GM12878 (cell line): ENCODE measurements at regions not wholly inside any gene's neighbourhood (a gene's known extent, or its start where the extent isn't known, plus 50 kb on each side); places are given as distances from the start of the nearest gene placed in this dataset.

ENCODE experiments used
- ATAC-seq: fragments of 200-7000 bp; cut with Tn5 transposase; 3 replicates; pipeline ENCODE4 v1.9.1; 2020; ENCODE audit warnings: mild to moderate bottlenecking, moderate library complexity
- BruUV-seq: library from RNA; stranded (reverse); fragments of 400-500 nt; replicated peaks from 2 replicates; lab custom pipeline; 2021; lab: Mats Ljungman, UMichigan
- CTCF ChIA-PET: fragments of 300-600 bp; sonication (Branson Sonifier 250); formaldehyde crosslinking; extraction: SDS; loops from one replicate; lab custom pipeline; 2021; ENCODE audit warnings: inconsistent platforms; lab: Yijun Ruan, JAX
- POLR2A ChIA-PET: fragments of 350-600 bp; formaldehyde crosslinking; extraction: SDS; loops from one replicate; lab custom pipeline; 2021; ENCODE audit warnings: inconsistent platforms; lab: Charles Lee
- RAD21 ChIA-PET: fragments of 300-600 bp; sonication (Branson Sonifier 250); formaldehyde crosslinking; loops from one replicate; lab custom pipeline; 2023; ENCODE audit warnings: antibody characterized with exemption; ENCODE audit not compliant: unreplicated experiment; lab: Charles Lee
- SMC1A ChIA-PET: fragments of 300-600 bp; sonication (Branson Sonifier 250); formaldehyde crosslinking; loops from one replicate; lab custom pipeline; 2023; ENCODE audit not compliant: unreplicated experiment, uncharacterized antibody; lab: Charles Lee
- DNase-seq: peaks from one replicate; pipeline ENCODE4 v3.0.0-alpha.2; 2011; ENCODE audit warnings: low read depth, low spot score
- FAIRE-seq: peaks from 3 replicates; lab custom pipeline; 2011; peaks lifted over from hg19 to GRCh38; lab: Jason Lieb, UNC
- H2AFZ ChIP-seq: 2 replicates; pipeline ENCODE4 v1.6.0; 2011; ENCODE audit warnings: low read depth, low read length, control low read depth; ENCODE audit not compliant: control insufficient read depth
- H3K27ac ChIP-seq: 2 replicates; pipeline ENCODE4 v1.5.1; 2011; ENCODE audit warnings: control low read depth; ENCODE audit not compliant: control insufficient read depth, insufficient read depth
- H3K27me3 ChIP-seq, 2 experiments: replicated peaks in 1 of 2; 2 replicates each; pipeline versions ENCODE4 v1.6.0 to v1.6.1; 2011; ENCODE audit warnings: low read length in 1 of 2; ENCODE audit not compliant: control insufficient read depth in 2 of 2, insufficient read depth in 2 of 2
- H3K36me3 ChIP-seq, 2 experiments: 2 replicates each; pipeline ENCODE4 v1.5.1; 2011; ENCODE audit warnings: low read length in 1 of 2; ENCODE audit not compliant: control insufficient read depth in 2 of 2, insufficient read depth in 2 of 2
- H3K4me1 ChIP-seq: 2 replicates; pipeline ENCODE4 v1.6.1; 2011; ENCODE audit warnings: mild to moderate bottlenecking, low read length, moderate library complexity, mixed read lengths; ENCODE audit not compliant: control insufficient read depth, insufficient read depth
- H3K4me2 ChIP-seq: 2 replicates; pipeline ENCODE4 v1.6.0; 2011; ENCODE audit warnings: control low read depth; ENCODE audit not compliant: control insufficient read depth, insufficient read depth
- H3K4me3 ChIP-seq: fragments of 200-600 bp; sonication (generic); 2 replicates; pipeline ENCODE4 v1.5.1; 2016
- H3K79me2 ChIP-seq: 2 replicates; pipeline ENCODE4 v1.6.0; 2011; ENCODE audit warnings: low read length; ENCODE audit not compliant: control insufficient read depth, insufficient read depth
- H3K9ac ChIP-seq: 2 replicates; pipeline ENCODE4 v1.8.0; 2011; ENCODE audit warnings: low read length, control low read depth, mixed read lengths; ENCODE audit not compliant: control insufficient read depth, insufficient read depth
- H3K9me3 ChIP-seq: replicated peaks from 3 replicates; pipeline ENCODE4 v1.5.1; 2011; ENCODE audit warnings: mild to moderate bottlenecking, low read length; ENCODE audit not compliant: control insufficient read depth, insufficient read depth
- H4K20me1 ChIP-seq: 2 replicates; pipeline ENCODE4 v1.6.0; 2011; ENCODE audit not compliant: control insufficient read depth, insufficient read depth
- CEBPB ChIP-seq, 2 experiments: fragments of 150-350 bp in 1 of 2; IDR thresholded peaks; 2 replicates each; pipeline ENCODE4 v1.6.1; 2012 to 2014; ENCODE audit warnings: low read depth in 2 of 2, low read length in 2 of 2, borderline replicate concordance in 1 of 2, inconsistent platforms in 1 of 2
- E4F1 ChIP-seq: fragments of 450-650 bp; IDR thresholded peaks from 2 replicates; pipeline ENCODE4 v1.6.1; 2018; ENCODE audit warnings: borderline replicate concordance, mild to moderate bottlenecking; ENCODE audit not compliant: partially characterized antibody
- FOXK2 ChIP-seq: fragments of 450-650 bp; IDR thresholded peaks from 2 replicates; pipeline ENCODE4 v1.6.1; 2017; ENCODE audit warnings: mild to moderate bottlenecking, moderate library complexity
- IRF4 ChIP-seq: IDR thresholded peaks from 2 replicates; pipeline ENCODE4 v1.6.1; 2011; ENCODE audit warnings: low read depth, low read length
- POU2F2 ChIP-seq: IDR thresholded peaks from 3 replicates; pipeline ENCODE4 v1.6.1; 2011; ENCODE audit warnings: low read depth, mild to moderate bottlenecking, low read length, borderline replicate concordance
- RB1 ChIP-seq: fragments of 450-650 bp; formaldehyde crosslinking; IDR thresholded peaks from 2 replicates; pipeline ENCODE4 v1.6.1; 2017; ENCODE audit warnings: mild to moderate bottlenecking, borderline replicate concordance
- RCOR1 ChIP-seq: conservative IDR thresholded peaks from 2 replicates; pipeline ENCODE4 v1.6.1; 2012; ENCODE audit warnings: low read depth, low read length, improper control_type of control experiment
- SMC3 ChIP-seq: IDR thresholded peaks from 2 replicates; pipeline ENCODE4 v1.6.1; 2011; ENCODE audit warnings: low read length, improper control_type of control experiment, borderline replicate concordance
- SREBF1 ChIP-seq: IDR thresholded peaks from 2 replicates; pipeline ENCODE4 v1.6.1; 2012; ENCODE audit warnings: mild to moderate bottlenecking, low read length
- SUZ12 ChIP-seq: fragments of 200-600 bp; sonication (generic); IDR thresholded peaks from one replicate; pipeline ENCODE4 v1.6.1; 2018; ENCODE audit warnings: antibody characterized with exemption, mild to moderate bottlenecking; ENCODE audit not compliant: unreplicated experiment
- USF1 ChIP-seq: IDR thresholded peaks from 2 replicates; pipeline ENCODE4 v1.6.1; 2011; ENCODE audit warnings: borderline replicate concordance, low read depth, mild to moderate bottlenecking, moderate library complexity, mixed read lengths, low read length; ENCODE audit not compliant: insufficient read depth; ENCODE audit errors: extremely low read length
- ZNF24 ChIP-seq: fragments of 450-650 bp; IDR thresholded peaks from 2 replicates; pipeline ENCODE4 v1.6.1; 2017; ENCODE audit warnings: antibody characterized with exemption, mild to moderate bottlenecking
- WGBS: methylation state at CpG from one replicate; pipeline ENCODE4 v1.1.6; 2016; ENCODE audit warnings: low lambda C conversion rate; ENCODE audit not compliant: insufficient replicate concordance, insufficient coverage; ENCODE audit errors: missing lambda C conversion rate; 5-methylcytosine and 5-hydroxymethylcytosine counted together
- in situ Hi-C: fragments of 300-500 bp; cut with MboI; formaldehyde crosslinking; loops from 9 replicates; pipeline ENCODE4 v1.14.3; 2018; ENCODE audit warnings: mixed read lengths
- intact Hi-C: fragments of 100-400 bp; cut with micrococcal nuclease; formaldehyde crosslinking; loops from one replicate; pipeline ENCODE4 v1.14.2; 2022; ENCODE audit not compliant: unreplicated experiment
- TF ChIP-seq, protein P1 (sequence below): fragments of 450-650 bp; IDR thresholded peaks from 2 replicates; pipeline ENCODE4 v1.6.1; 2017; ENCODE audit warnings: mild to moderate bottlenecking, moderate library complexity
- TF ChIP-seq, protein P2 (sequence below): IDR thresholded peaks from 2 replicates; pipeline ENCODE4 v1.6.1; 2011; ENCODE audit warnings: mild to moderate bottlenecking, low read depth, low read length, moderate library complexity; ENCODE audit not compliant: insufficient replicate concordance

DNA sequence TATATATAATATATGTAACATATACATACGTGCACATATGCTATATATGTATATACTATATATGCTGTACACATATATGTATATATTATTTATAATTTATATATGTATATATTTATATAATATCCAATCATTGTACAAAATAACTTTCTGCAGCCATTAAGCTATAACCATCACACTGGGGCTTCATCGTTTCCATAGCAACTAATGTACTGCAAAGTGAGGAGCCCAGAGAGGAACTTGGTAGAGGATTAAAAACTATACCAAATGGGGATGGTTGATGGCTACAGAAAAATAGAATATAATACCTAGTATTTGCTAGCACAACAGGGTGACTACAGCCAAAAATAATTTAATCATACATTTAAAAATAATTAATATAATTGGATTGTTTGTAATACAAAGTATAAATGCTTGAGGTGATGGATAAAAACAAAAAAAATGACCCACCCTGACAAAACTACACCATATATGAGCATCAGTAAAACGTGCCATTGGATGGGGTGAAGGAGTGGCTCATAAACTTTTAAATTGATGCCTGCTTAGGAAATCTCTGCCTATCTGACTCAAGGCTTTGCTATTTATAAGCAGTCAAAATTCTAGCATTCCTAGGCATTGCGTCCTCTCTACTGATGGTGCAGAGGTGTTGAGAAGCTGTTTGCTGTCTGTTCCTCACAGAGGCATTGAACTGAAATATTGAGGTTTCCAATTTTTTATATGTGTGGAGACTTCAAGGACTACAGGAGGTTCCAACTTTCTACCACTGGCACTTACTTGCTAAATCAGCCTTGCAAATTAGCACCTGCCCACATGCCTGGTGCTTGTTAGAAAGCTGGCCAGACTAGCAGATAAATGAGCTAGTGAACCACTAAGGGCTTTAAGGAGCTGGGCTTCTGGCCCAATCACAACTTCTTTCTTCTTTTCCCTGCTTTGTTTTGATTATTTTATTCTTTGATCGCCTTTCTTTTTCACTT lies 190.1 kb downstream of the SCP2D1 start:
- SMC1A ChIA-PET = interaction anchor here (0.9 kb wide), 1 partner anchor 253 kb away, joined by 3 read pairs; no protein-coding TSS in a partner anchor
- 37% methylated on average over 5 of the region's 5 CpGs for WGBS
- Histone ChIP-seq H3K9me3 (no peaks in the 10 kb centered on the region), H3K4me2 (no peak overlapping the region), H3K79me2 (no peaks in the 10 kb centered on the region), H3K36me3 (no peaks in the 10 kb centered on the region), H3K4me3 (no peak overlapping the region), H4K20me1 (no peaks in the 10 kb centered on the region), H2AFZ (no peak overlapping the region), H3K4me1 (no peaks in the 10 kb centered on the region), H3K27ac (no peak overlapping the region), H3K27me3 (no peaks in the 10 kb centered on the region; a peak in 1 of 4 replicates), H3K9ac (no peak overlapping the region)
- FAIRE-seq = no peak
- RAD21 ChIA-PET = no interaction called here
- no peak for ATAC-seq
- intact Hi-C loops = no loop called here
- POLR2A ChIA-PET = no interaction called here
- in situ Hi-C loops = no loop called here
- BruUV-seq = no TSS peak
- no peak for DNase-seq
- CTCF ChIA-PET = no interaction called here
- TF ChIP-seq CEBPB (IDR thresholded peaks at IDR 0.05; ENCODE audit: borderline replicate concordance in 1 of 2, low read depth in 2 of 2, low read length in 2 of 2) (no peak), RB1 (no peak), IRF4 (no peak), E4F1 (no peak), ZNF24 (no peak), SUZ12 (no peak), SREBF1 (no peak), SMC3 (no peak), USF1 (no peak), POU2F2 (no peak), FOXK2 (no peak), RCOR1 (no peak)
- TF ChIP-seq, protein P1, sequence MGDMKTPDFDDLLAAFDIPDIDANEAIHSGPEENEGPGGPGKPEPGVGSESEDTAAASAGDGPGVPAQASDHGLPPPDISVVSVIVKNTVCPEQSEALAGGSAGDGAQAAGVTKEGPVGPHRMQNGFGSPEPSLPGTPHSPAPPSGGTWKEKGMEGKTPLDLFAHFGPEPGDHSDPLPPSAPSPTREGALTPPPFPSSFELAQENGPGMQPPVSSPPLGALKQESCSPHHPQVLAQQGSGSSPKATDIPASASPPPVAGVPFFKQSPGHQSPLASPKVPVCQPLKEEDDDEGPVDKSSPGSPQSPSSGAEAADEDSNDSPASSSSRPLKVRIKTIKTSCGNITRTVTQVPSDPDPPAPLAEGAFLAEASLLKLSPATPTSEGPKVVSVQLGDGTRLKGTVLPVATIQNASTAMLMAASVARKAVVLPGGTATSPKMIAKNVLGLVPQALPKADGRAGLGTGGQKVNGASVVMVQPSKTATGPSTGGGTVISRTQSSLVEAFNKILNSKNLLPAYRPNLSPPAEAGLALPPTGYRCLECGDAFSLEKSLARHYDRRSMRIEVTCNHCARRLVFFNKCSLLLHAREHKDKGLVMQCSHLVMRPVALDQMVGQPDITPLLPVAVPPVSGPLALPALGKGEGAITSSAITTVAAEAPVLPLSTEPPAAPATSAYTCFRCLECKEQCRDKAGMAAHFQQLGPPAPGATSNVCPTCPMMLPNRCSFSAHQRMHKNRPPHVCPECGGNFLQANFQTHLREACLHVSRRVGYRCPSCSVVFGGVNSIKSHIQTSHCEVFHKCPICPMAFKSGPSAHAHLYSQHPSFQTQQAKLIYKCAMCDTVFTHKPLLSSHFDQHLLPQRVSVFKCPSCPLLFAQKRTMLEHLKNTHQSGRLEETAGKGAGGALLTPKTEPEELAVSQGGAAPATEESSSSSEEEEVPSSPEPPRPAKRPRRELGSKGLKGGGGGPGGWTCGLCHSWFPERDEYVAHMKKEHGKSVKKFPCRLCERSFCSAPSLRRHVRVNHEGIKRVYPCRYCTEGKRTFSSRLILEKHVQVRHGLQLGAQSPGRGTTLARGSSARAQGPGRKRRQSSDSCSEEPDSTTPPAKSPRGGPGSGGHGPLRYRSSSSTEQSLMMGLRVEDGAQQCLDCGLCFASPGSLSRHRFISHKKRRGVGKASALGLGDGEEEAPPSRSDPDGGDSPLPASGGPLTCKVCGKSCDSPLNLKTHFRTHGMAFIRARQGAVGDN = no peak
- TF ChIP-seq, protein P2, sequence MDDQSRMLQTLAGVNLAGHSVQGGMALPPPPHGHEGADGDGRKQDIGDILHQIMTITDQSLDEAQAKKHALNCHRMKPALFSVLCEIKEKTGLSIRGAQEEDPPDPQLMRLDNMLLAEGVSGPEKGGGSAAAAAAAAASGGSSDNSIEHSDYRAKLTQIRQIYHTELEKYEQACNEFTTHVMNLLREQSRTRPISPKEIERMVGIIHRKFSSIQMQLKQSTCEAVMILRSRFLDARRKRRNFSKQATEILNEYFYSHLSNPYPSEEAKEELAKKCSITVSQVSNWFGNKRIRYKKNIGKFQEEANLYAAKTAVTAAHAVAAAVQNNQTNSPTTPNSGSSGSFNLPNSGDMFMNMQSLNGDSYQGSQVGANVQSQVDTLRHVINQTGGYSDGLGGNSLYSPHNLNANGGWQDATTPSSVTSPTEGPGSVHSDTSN = no peak
